ENCODE measurements at regions not wholly inside any gene's neighbourhood (a gene's known extent, or its start where the extent isn't known, plus 50 kb on each side); places are given as distances from the start of the nearest gene placed in this dataset.

- TF ChIP-seq POLR2A (IDR thresholded peaks at IDR 0.05) (no peak), CTCF (IDR thresholded peaks at IDR 0.05) (no peak)
These were observed 504.9 kb downstream of the C4orf33 start for GRCh38 chr4:129600898-129601297.
